H9 (cell line): ENCODE measurements at regions not wholly inside any gene's neighbourhood (a gene's known extent, or its start where the extent isn't known, plus 50 kb on each side); places are given as distances from the start of the nearest gene placed in this dataset.

ENCODE experiments used
- DNase-seq: peaks from one replicate; pipeline ENCODE4 v3.0.0-alpha.2; 2017
- H2AFZ ChIP-seq: one replicate; pipeline ENCODE4 v1.6.1; 2013; ENCODE audit warnings: mild to moderate bottlenecking, low read length, control low read depth, moderate library complexity
- H2AK5ac ChIP-seq: 2 replicates; pipeline ENCODE4 v1.6.1; 2013; ENCODE audit warnings: low read length, control low read depth, mixed read lengths; ENCODE audit not compliant: insufficient read length
- H2BK120ac ChIP-seq: one replicate; pipeline ENCODE4 v1.6.1; 2013; ENCODE audit warnings: low read depth, mild to moderate bottlenecking, low read length, control low read depth, inconsistent platforms; ENCODE audit not compliant: poor library complexity, severe bottlenecking
- H2BK12ac ChIP-seq: 2 replicates; pipeline ENCODE4 v1.6.1; 2013; ENCODE audit warnings: low read length, control low read depth, mixed read lengths, low read depth; ENCODE audit not compliant: insufficient read length
- H2BK15ac ChIP-seq: 2 replicates; pipeline ENCODE4 v1.6.1; 2013; ENCODE audit warnings: low read depth, low read length, control low read depth
- H2BK20ac ChIP-seq: one replicate; pipeline ENCODE4 v1.6.1; 2013; ENCODE audit warnings: low read depth, mild to moderate bottlenecking, low read length, control low read depth, inconsistent platforms; ENCODE audit not compliant: poor library complexity, severe bottlenecking
- H2BK5ac ChIP-seq: 2 replicates; pipeline ENCODE4 v1.6.1; 2013; ENCODE audit warnings: low read length, control low read depth, mixed read lengths; ENCODE audit not compliant: insufficient read length
- H3K14ac ChIP-seq: 2 replicates; pipeline ENCODE4 v1.6.1; 2013; ENCODE audit warnings: low read length, control low read depth; ENCODE audit not compliant: insufficient read depth
- H3K18ac ChIP-seq: 2 replicates; pipeline ENCODE4 v1.6.1; 2013; ENCODE audit warnings: low read depth, mild to moderate bottlenecking, mixed read lengths, low read length, control low read depth; ENCODE audit not compliant: insufficient read length
- H3K23ac ChIP-seq: 2 replicates; pipeline ENCODE4 v1.6.1; 2013; ENCODE audit warnings: low read length, control low read depth, mixed read lengths, low read depth; ENCODE audit not compliant: insufficient read length
- H3K23me2 ChIP-seq: 2 replicates; pipeline ENCODE4 v1.6.1; 2013; ENCODE audit warnings: low read depth, mild to moderate bottlenecking, mixed read lengths, low read length, control low read depth; ENCODE audit not compliant: insufficient read length, poor library complexity, severe bottlenecking
- H3K27ac ChIP-seq: 2 replicates; pipeline ENCODE4 v1.5.1; 2013; ENCODE audit warnings: low read length, control low read depth, mixed read lengths, low read depth; ENCODE audit not compliant: insufficient read length
- H3K27me3 ChIP-seq: 2 replicates; pipeline ENCODE4 v1.6.1; 2013; ENCODE audit warnings: low read length, control low read depth, inconsistent platforms; ENCODE audit not compliant: insufficient read depth
- H3K4ac ChIP-seq: 2 replicates; pipeline ENCODE4 v1.6.1; 2013; ENCODE audit warnings: low read depth, mild to moderate bottlenecking, control low read depth, inconsistent platforms, low read length, moderate library complexity
- H3K4me1 ChIP-seq: 2 replicates; pipeline ENCODE4 v1.6.1; 2013; ENCODE audit warnings: low read length, control low read depth, inconsistent platforms; ENCODE audit not compliant: insufficient read depth
- H3K4me2 ChIP-seq: 2 replicates; pipeline ENCODE4 v1.6.1; 2013; ENCODE audit warnings: low read length, control low read depth, mixed read lengths; ENCODE audit not compliant: insufficient read length, insufficient read depth
- H3K56ac ChIP-seq: 2 replicates; pipeline ENCODE4 v1.6.1; 2013; ENCODE audit warnings: low read depth, mild to moderate bottlenecking, mixed read lengths, low read length, control low read depth; ENCODE audit not compliant: insufficient read length
- H3K79me1 ChIP-seq: 2 replicates; pipeline ENCODE4 v1.6.1; 2013; ENCODE audit warnings: low read depth, mild to moderate bottlenecking, moderate library complexity, low read length, control low read depth, inconsistent platforms; ENCODE audit not compliant: insufficient read depth, poor library complexity, severe bottlenecking
- H3K79me2 ChIP-seq: 2 replicates; pipeline ENCODE4 v1.6.1; 2013; ENCODE audit warnings: low read length, control low read depth, inconsistent platforms; ENCODE audit not compliant: insufficient read depth
- H3K9ac ChIP-seq: 2 replicates; pipeline ENCODE4 v1.6.1; 2013; ENCODE audit warnings: low read length, control low read depth, mixed read lengths; ENCODE audit not compliant: insufficient read length; ENCODE audit errors: extremely low read depth
- H3K9me3 ChIP-seq: one replicate; pipeline ENCODE4 v1.6.1; 2013; ENCODE audit warnings: low read depth, low read length, inconsistent platforms; ENCODE audit not compliant: control insufficient read depth
- H3T11ph ChIP-seq: one replicate; pipeline ENCODE4 v1.6.1; 2013; ENCODE audit warnings: mild to moderate bottlenecking, low read length, control low read depth, inconsistent platforms
- H4K20me1 ChIP-seq: one replicate; pipeline ENCODE4 v1.6.1; 2013; ENCODE audit not compliant: control insufficient read depth, insufficient read length, insufficient read depth
- H4K5ac ChIP-seq: 2 replicates; pipeline ENCODE4 v1.6.1; 2013; ENCODE audit warnings: low read depth, mild to moderate bottlenecking, mixed read lengths, low read length, control low read depth; ENCODE audit not compliant: insufficient read length
- H4K8ac ChIP-seq: replicated peaks from 2 replicates; pipeline ENCODE4 v1.6.1; 2013; ENCODE audit warnings: low read length, control low read depth, mixed read lengths, low read depth; ENCODE audit not compliant: insufficient read length
- H4K91ac ChIP-seq: 2 replicates; pipeline ENCODE4 v1.6.1; 2013; ENCODE audit warnings: low read depth, mild to moderate bottlenecking, moderate library complexity, mixed read lengths, low read length, control low read depth; ENCODE audit not compliant: insufficient read length
- H3K27ac Mint-ChIP-seq, 3 experiments: 2 replicates in 2 of 3; 3 replicates in 1 of 3; pipeline ENCODE4 v1.8.0; 2020 to 2021; ENCODE audit warnings: mixed read lengths in 3 of 3, mild to moderate bottlenecking in 1 of 3, moderate library complexity in 1 of 3
- H3K27me3 Mint-ChIP-seq: 2 replicates; pipeline ENCODE4 v1.8.0; 2021; ENCODE audit warnings: low read depth, mild to moderate bottlenecking, moderate library complexity, mixed read lengths
- H3K36me3 Mint-ChIP-seq, 3 experiments: 2 replicates in 2 of 3; 3 replicates in 1 of 3; pipeline ENCODE4 v1.8.0; 2020 to 2021; ENCODE audit warnings: low read depth in 3 of 3, mixed read lengths in 3 of 3; ENCODE audit not compliant: insufficient read depth in 1 of 3
- H3K4me1 Mint-ChIP-seq, 2 experiments: 2 replicates each; pipeline ENCODE4 v1.8.0; 2020; ENCODE audit warnings: mixed read lengths in 2 of 2
- H3K4me3 Mint-ChIP-seq, 2 experiments: 2 replicates in 1 of 2; 3 replicates in 1 of 2; pipeline ENCODE4 v1.8.0; 2020 to 2021; ENCODE audit warnings: mild to moderate bottlenecking in 2 of 2, mixed read lengths in 2 of 2, moderate library complexity in 1 of 2
- H3K9me3 Mint-ChIP-seq, 2 experiments: 2 replicates in 1 of 2; 3 replicates in 1 of 2; pipeline ENCODE4 v1.8.0; 2020; ENCODE audit warnings: mild to moderate bottlenecking in 2 of 2, mixed read lengths in 2 of 2, moderate library complexity in 1 of 2
- CTCF ChIP-seq: fragments of 200-600 bp; sonication (generic); conservative IDR thresholded peaks from 3 replicates; pipeline ENCODE4 v1.8.0; 2021; ENCODE audit warnings: antibody characterized with exemption, mild to moderate bottlenecking
- WGBS: extraction: QIAGEN DNeasy Blood & Tissue Kit; methylation state at CpG from one replicate; pipeline ENCODE4 v1.1.7; 2013; ENCODE audit warnings: missing lambda C conversion rate, low lambda C conversion rate, mixed read lengths; ENCODE audit not compliant: insufficient read length; ENCODE audit errors: extremely low coverage; 5-methylcytosine and 5-hydroxymethylcytosine counted together

GRCh38 chr14:82432301-82433105 is 898.9 kb upstream of the SEL1L start:
- H3K9ac ChIP-seq = no peak overlapping the region
- H3K4ac ChIP-seq = no peak overlapping the region
- no peak overlapping the region for H2BK15ac ChIP-seq
- H4K20me1 ChIP-seq = no peaks in the 10 kb centered on the region
- H3K79me1 ChIP-seq = no peaks in the 10 kb centered on the region
- H3K27me3 ChIP-seq = no peaks in the 10 kb centered on the region
- no peak overlapping the region for H3K23ac ChIP-seq
- H4K91ac ChIP-seq = no peak overlapping the region
- no peak overlapping the region for H3K4me2 ChIP-seq
- no peak overlapping the region for H3K18ac ChIP-seq
- no peak overlapping the region for H3K56ac ChIP-seq
- no peak overlapping the region for H2AFZ ChIP-seq
- H3K4me1 Mint-ChIP-seq = peaks cover 24 to 33% of the 10 kb centered on the region in 2 experiments
- peaks cover 6% of the 10 kb centered on the region; the same call in 1 of the 2 replicates for H3K4me1 ChIP-seq
- no peaks in the 10 kb centered on the region for H3K79me2 ChIP-seq
- H2BK20ac ChIP-seq = no peak overlapping the region
- no peak overlapping the region for H4K5ac ChIP-seq
- DNase-seq = no peak
- H3K14ac ChIP-seq = no peak overlapping the region
- no peaks in the 10 kb centered on the region for H3K23me2 ChIP-seq
- no peak overlapping the region for H2BK5ac ChIP-seq
- no peak overlapping the region for H4K8ac ChIP-seq
- peaks cover 0 to 1% of the 10 kb centered on the region in 2 experiments; a peak in 1 of 5 replicates for H3K9me3 Mint-ChIP-seq
- no peak overlapping the region for H3K4me3 Mint-ChIP-seq
- H3T11ph ChIP-seq = no peak overlapping the region
- H3K36me3 Mint-ChIP-seq = peaks cover 0 to 5% (median 2%) of the 10 kb centered on the region in 3 experiments; a peak in 2 of 7 replicates
- no peak for TF ChIP-seq CTCF
- no peak overlapping the region for H2AK5ac ChIP-seq
- H3K9me3 ChIP-seq = no peaks in the 10 kb centered on the region
- H3K27ac Mint-ChIP-seq = peak overlapping the region in 1 of 3 experiments; percentile 59; a peak in 1 of 7 replicates
- no peak overlapping the region for H2BK12ac ChIP-seq
- no peak overlapping the region for H3K27ac ChIP-seq
- no peaks in the 10 kb centered on the region; the same call in 1 of the 2 replicates for H3K27me3 Mint-ChIP-seq
- no peak overlapping the region for H2BK120ac ChIP-seq
- WGBS = no CpG with 5 or more reads among the region's 3 CpGs
